SU-DHL-6 (cell line): ENCODE measurements at regions not wholly inside any gene's neighbourhood (a gene's known extent, or its start where the extent isn't known, plus 50 kb on each side); places are given as distances from the start of the nearest gene placed in this dataset.

Experiments
- H2AFZ ChIP-seq: fragments of 200-600 bp; sonication (generic); 2 replicates; pipeline ENCODE4 v1.6.1; 2014; ENCODE audit warnings: low read depth, mild to moderate bottlenecking, moderate library complexity, mixed read lengths, antibody characterized with exemption, low read length; ENCODE audit not compliant: severe bottlenecking
- H3F3A ChIP-seq: fragments of 200-600 bp; shearing (Covaris generic); 2 replicates; pipeline ENCODE4 v1.6.0; 2016; ENCODE audit warnings: antibody characterized with exemption, mild to moderate bottlenecking; ENCODE audit not compliant: insufficient read depth
- H3K27ac ChIP-seq: fragments of 200-600 bp; sonication (generic); 2 replicates; pipeline ENCODE4 v1.5.1; 2016; ENCODE audit warnings: low read depth, mild to moderate bottlenecking, low read length, moderate library complexity, mixed read lengths
- H3K27me3 ChIP-seq: fragments of 200-600 bp; sonication (generic), shearing (Covaris generic); 2 replicates; pipeline ENCODE4 v1.6.0; 2014; ENCODE audit warnings: mild to moderate bottlenecking, low read length
- H3K36me3 ChIP-seq: fragments of 200-600 bp; sonication (generic); 2 replicates; pipeline ENCODE4 v1.6.1; 2014; ENCODE audit warnings: mild to moderate bottlenecking, low read length, mixed read lengths
- H3K4me2 ChIP-seq: fragments of 300-600, 200-600 bp; shearing (Covaris generic), sonication (generic); 2 replicates; pipeline ENCODE4 v1.6.0; 2014; ENCODE audit warnings: low read length, low read depth, mild to moderate bottlenecking; ENCODE audit not compliant: poor library complexity, severe bottlenecking
- H3K4me3 ChIP-seq: fragments of 200-600 bp; sonication (generic); 2 replicates; pipeline ENCODE4 v1.5.1; 2014; ENCODE audit warnings: antibody characterized with exemption, low read length, mild to moderate bottlenecking, mixed read lengths; ENCODE audit not compliant: insufficient read depth, poor library complexity, severe bottlenecking
- H3K79me2 ChIP-seq: fragments of 200-600 bp; sonication (generic); 2 replicates; pipeline ENCODE4 v1.6.1; 2014; ENCODE audit warnings: mild to moderate bottlenecking, low read length, moderate library complexity; ENCODE audit not compliant: insufficient read depth
- H3K9ac ChIP-seq: fragments of 200-600 bp; sonication (generic); 2 replicates; pipeline ENCODE4 v1.7.0; 2014; ENCODE audit warnings: mild to moderate bottlenecking, low read length
- H3K9me2 ChIP-seq: fragments of 200-600 bp; sonication (generic); replicated peaks from 2 replicates; pipeline ENCODE4 v1.6.1; 2014; ENCODE audit warnings: low read length; ENCODE audit not compliant: insufficient read depth
- H3K9me3 ChIP-seq: fragments of 200-600 bp; sonication (generic); 2 replicates; pipeline ENCODE4 v1.6.1; 2014; ENCODE audit warnings: low read length, mixed read lengths; ENCODE audit not compliant: insufficient read depth
- H4K20me1 ChIP-seq: fragments of 200-600 bp; sonication (generic); 2 replicates; pipeline ENCODE4 v1.6.1; 2014; ENCODE audit warnings: low read depth, mild to moderate bottlenecking, antibody characterized with exemption, low read length, moderate library complexity, mixed read lengths
- CTCF ChIP-seq: fragments of 200-600 bp; sonication (generic); IDR thresholded peaks from one replicate; pipeline ENCODE4 v1.5.1; 2017; ENCODE audit warnings: antibody characterized with exemption, mild to moderate bottlenecking, low read length, moderate library complexity; ENCODE audit not compliant: insufficient read depth, poor library complexity, severe bottlenecking
- EZH2phosphoT487 ChIP-seq: fragments of 200-600 bp; sonication (generic), shearing (Covaris generic); conservative IDR thresholded peaks from 2 replicates; pipeline ENCODE4 v1.6.1; 2018; ENCODE audit warnings: mild to moderate bottlenecking, antibody characterized with exemption, low read length, moderate library complexity, mixed read lengths

GRCh38 chr14:98208211-98208611 lies 1063.8 kb downstream of the BCL11B start:
- Histone ChIP-seq H3K4me3 (no peak overlapping the region), H3K27me3 (no peaks in the 10 kb centered on the region), H3K9me2 (no peaks in the 10 kb centered on the region), H2AFZ (no peak overlapping the region), H4K20me1 (no peaks in the 10 kb centered on the region), H3K36me3 (no peaks in the 10 kb centered on the region), H3K4me2 (no peak overlapping the region), H3K9me3 (no peaks in the 10 kb centered on the region), H3F3A (no peaks in the 10 kb centered on the region), H3K79me2 (no peaks in the 10 kb centered on the region), H3K9ac (no peak overlapping the region), H3K27ac (no peak overlapping the region)
- no peak for TF ChIP-seq CTCF
- no peak for TF ChIP-seq EZH2phosphoT487

GRCh38 chr14:98208943-98209342 lies 1063.1 kb downstream of the BCL11B start:
- H3K27ac ChIP-seq: no peak overlapping the region
- no peaks in the 10 kb centered on the region for H3K9me3 ChIP-seq
- no peaks in the 10 kb centered on the region for H3K9me2 ChIP-seq
- no peaks in the 10 kb centered on the region for H3K36me3 ChIP-seq
- TF ChIP-seq CTCF: no peak
- no peak for TF ChIP-seq EZH2phosphoT487
- H4K20me1 ChIP-seq: no peaks in the 10 kb centered on the region
- H3K4me2 ChIP-seq: no peak overlapping the region
- H3K4me3 ChIP-seq: no peak overlapping the region
- no peak overlapping the region for H3K9ac ChIP-seq
- no peaks in the 10 kb centered on the region for H3K27me3 ChIP-seq
- no peaks in the 10 kb centered on the region for H3F3A ChIP-seq
- H2AFZ ChIP-seq: no peak overlapping the region
- no peaks in the 10 kb centered on the region for H3K79me2 ChIP-seq

GRCh38 chr14:98210045-98210672 lies 1061.8 kb downstream of the BCL11B start:
- no peaks in the 10 kb centered on the region for H3K9me2 ChIP-seq
- H3K9me3 ChIP-seq: no peaks in the 10 kb centered on the region
- H3K9ac ChIP-seq: no peak overlapping the region
- H3K4me2 ChIP-seq: no peak overlapping the region
- no peaks in the 10 kb centered on the region for H3K36me3 ChIP-seq
- no peak for TF ChIP-seq EZH2phosphoT487
- H2AFZ ChIP-seq: no peak overlapping the region
- no peaks in the 10 kb centered on the region for H3K79me2 ChIP-seq
- H3K27ac ChIP-seq: no peak overlapping the region
- no peaks in the 10 kb centered on the region for H3F3A ChIP-seq
- no peaks in the 10 kb centered on the region for H3K27me3 ChIP-seq
- no peak overlapping the region for H3K4me3 ChIP-seq
- H4K20me1 ChIP-seq: no peaks in the 10 kb centered on the region

- TF ChIP-seq EZH2phosphoT487 (no peak), CTCF (no peak)
- no peaks in the 10 kb centered on the region for H3K79me2 ChIP-seq
- no peaks in the 10 kb centered on the region for H3F3A ChIP-seq
- no peaks in the 10 kb centered on the region for H3K9me2 ChIP-seq
- H2AFZ ChIP-seq: no peak overlapping the region
- H3K27ac ChIP-seq: no peak overlapping the region
- no peaks in the 10 kb centered on the region for H3K27me3 ChIP-seq
- no peaks in the 10 kb centered on the region for H3K36me3 ChIP-seq
- H4K20me1 ChIP-seq: no peaks in the 10 kb centered on the region
- no peak overlapping the region for H3K4me3 ChIP-seq
- H3K9ac ChIP-seq: no peak overlapping the region
- no peak overlapping the region for H3K4me2 ChIP-seq
- H3K9me3 ChIP-seq: no peaks in the 10 kb centered on the region
Observed at GRCh38 chr14:98217530-98217929, 1054.5 kb downstream of the BCL11B start.
